Loucy (cell line): ENCODE measurements at regions not wholly inside any gene's neighbourhood (a gene's known extent, or its start where the extent isn't known, plus 50 kb on each side); places are given as distances from the start of the nearest gene placed in this dataset.
"Not testable (repeated sequence)": the region's sequence is repeated elsewhere in the genome, so short reads cannot be mapped to it uniquely, and the experiment has no call there.

Experiments used
- CTCF ChIP-seq: fragments of 200-600 bp; sonication (generic); conservative IDR thresholded peaks from 2 replicates; pipeline ENCODE4 v1.5.1; 2014; ENCODE audit warnings: mild to moderate bottlenecking, antibody characterized with exemption, low read length
- EZH2phosphoT487 ChIP-seq: fragments of 200-600 bp; IDR thresholded peaks from 2 replicates; pipeline ENCODE4 v1.6.1; 2018; ENCODE audit warnings: antibody characterized with exemption, mild to moderate bottlenecking, moderate library complexity, borderline replicate concordance

- not testable (repeated sequence) for TF ChIP-seq CTCF, EZH2phosphoT487
These were observed 162.2 kb upstream of the TEKT4 start for GRCh38 chr2:94708982-94709381.
